GM23248 (cell line): ENCODE measurements at regions not wholly inside any gene's neighbourhood (a gene's known extent, or its start where the extent isn't known, plus 50 kb on each side); places are given as distances from the start of the nearest gene placed in this dataset.
A peak's percentile ranks its signal among the peaks of the same experiment; 100 is the strongest.

Source experiments
- DNase-seq: peaks from one replicate; pipeline ENCODE4 v3.0.0-alpha.2; 2015
- H2AFZ ChIP-seq: fragments of 200-600 bp; sonication (generic); 2 replicates; pipeline ENCODE4 v1.6.1; 2016; ENCODE audit warnings: antibody characterized with exemption
- H3F3A ChIP-seq: fragments of 200-600 bp; sonication (generic); 2 replicates; pipeline ENCODE4 v1.6.1; 2016; ENCODE audit warnings: mild to moderate bottlenecking, antibody characterized with exemption, mixed run types; ENCODE audit not compliant: insufficient read depth
- H3K27ac ChIP-seq: fragments of 200-600 bp; sonication (generic); 2 replicates; pipeline ENCODE4 v1.5.1; 2016; ENCODE audit warnings: mild to moderate bottlenecking
- H3K27me3 ChIP-seq: fragments of 200-600 bp; sonication (generic); replicated peaks from 2 replicates; pipeline ENCODE4 v1.6.1; 2016; ENCODE audit warnings: mild to moderate bottlenecking; ENCODE audit not compliant: insufficient read depth
- H3K36me3 ChIP-seq: fragments of 200-600 bp; sonication (generic); 2 replicates; pipeline ENCODE4 v1.6.1; 2016; ENCODE audit warnings: low read depth, mild to moderate bottlenecking
- H3K4me1 ChIP-seq: fragments of 200-600 bp; sonication (generic); 2 replicates; pipeline ENCODE4 v1.6.1; 2016; ENCODE audit warnings: mild to moderate bottlenecking; ENCODE audit not compliant: insufficient read depth
- H3K4me2 ChIP-seq: fragments of 200-600 bp; sonication (generic); one replicate; pipeline ENCODE4 v1.6.1; 2016; ENCODE audit warnings: mild to moderate bottlenecking; ENCODE audit not compliant: unreplicated experiment
- H3K4me3 ChIP-seq: fragments of 200-600 bp; sonication (generic); 2 replicates; pipeline ENCODE4 v1.5.1; 2016; ENCODE audit warnings: mild to moderate bottlenecking
- H3K79me2 ChIP-seq: fragments of 200-600 bp; sonication (generic); 2 replicates; pipeline ENCODE4 v1.6.1; 2016; ENCODE audit warnings: mild to moderate bottlenecking; ENCODE audit not compliant: insufficient read depth
- H3K9ac ChIP-seq: fragments of 200-600 bp; sonication (generic); 2 replicates; pipeline ENCODE4 v1.6.1; 2016; ENCODE audit warnings: mild to moderate bottlenecking
- H3K9me2 ChIP-seq: fragments of 200-600 bp; sonication (generic); 2 replicates; pipeline ENCODE4 v1.6.1; 2016; ENCODE audit warnings: mixed run types, mild to moderate bottlenecking, moderate library complexity; ENCODE audit not compliant: insufficient read depth
- H3K9me3 ChIP-seq: fragments of 200-600 bp; sonication (generic); one replicate; pipeline ENCODE4 v1.6.1; 2017; ENCODE audit warnings: low read depth
- H4K20me1 ChIP-seq: fragments of 200-600 bp; sonication (generic); 2 replicates; pipeline ENCODE4 v1.6.0; 2016; ENCODE audit not compliant: insufficient read depth
- EZH2 ChIP-seq: fragments of 200-600 bp; sonication (generic); IDR thresholded peaks from 2 replicates; pipeline ENCODE4 v1.6.1; 2018; ENCODE audit warnings: antibody characterized with exemption, mild to moderate bottlenecking; ENCODE audit not compliant: insufficient read depth, poor library complexity, severe bottlenecking
- EZH2phosphoT487 ChIP-seq: fragments of 200-600 bp; sonication (generic); IDR thresholded peaks from 2 replicates; pipeline ENCODE4 v1.6.1; 2018; ENCODE audit warnings: antibody characterized with exemption, moderate library complexity, mild to moderate bottlenecking, low read depth; ENCODE audit not compliant: insufficient read depth
- WGBS, 2 experiments: methylation state at CpG; one replicate each; pipeline ENCODE4 v1.1.6; 2015 to 2017; ENCODE audit warnings: low lambda C conversion rate in 2 of 2, low coverage in 1 of 2; ENCODE audit errors: missing lambda C conversion rate in 2 of 2; 5-methylcytosine and 5-hydroxymethylcytosine counted together
- in situ Hi-C: fragments of 300-500 bp; cut with MboI; formaldehyde crosslinking; loops from 2 replicates; pipeline ENCODE4 v1.15.0; 2020

GRCh38 chr7:131051304-131051703 is 276.4 kb upstream of the MKLN1 start:
- H3K4me2 ChIP-seq, result no peak overlapping the region

GRCh38 chr7:131052285-131052904 is 275.3 kb upstream of the MKLN1 start:
- no peak overlapping the region for H3K4me2 ChIP-seq
- H3K79me2 ChIP-seq, result peaks cover 98% of the 10 kb centered on the region
- DNase-seq, result no peak
- H3K9ac ChIP-seq, result no peak overlapping the region
- H3K9me2 ChIP-seq, result no peaks in the 10 kb centered on the region
- H4K20me1 ChIP-seq, result 0 out of 2 replicates have a peak, but pooled peaks cover 6% of the 10 kb centered on the region
- in situ Hi-C loops, result no loop called here
- H3K4me3 ChIP-seq, result no peak overlapping the region
- no peaks in the 10 kb centered on the region for H3K27me3 ChIP-seq
- no peak overlapping the region for H2AFZ ChIP-seq
- H3K4me1 ChIP-seq, result peaks cover 7% of the 10 kb centered on the region
- 77 to 83% methylated on average over 4 of the region's 4 CpGs for WGBS, 2 experiments
- no peak overlapping the region for H3K27ac ChIP-seq
- H3K9me3 ChIP-seq, result no peaks in the 10 kb centered on the region
- peaks cover 7% of the 10 kb centered on the region for H3K36me3 ChIP-seq
- TF ChIP-seq EZH2 (no peak), EZH2phosphoT487 (no peak)
- no peaks in the 10 kb centered on the region; the same call in 1 of the 2 replicates for H3F3A ChIP-seq

More at GRCh38 chr7:131051304-131051703, 276.4 kb upstream of the MKLN1 start:
- Histone ChIP-seq H2AFZ (no peak overlapping the region), H3K9me3 (no peaks in the 10 kb centered on the region), H3K9me2 (no peaks in the 10 kb centered on the region), H3K36me3 (peaks cover 7% of the 10 kb centered on the region), H3K9ac (no peak overlapping the region), H3K4me1 (peaks cover 9% of the 10 kb centered on the region), H3K79me2 (peaks cover 98% of the 10 kb centered on the region), H4K20me1 (0 out of 2 replicates have a peak, but pooled peaks cover 6% of the 10 kb centered on the region), H3K4me3 (no peak overlapping the region), H3F3A (no peaks in the 10 kb centered on the region; the same call in none of the 2 replicates), H3K27ac (no peak overlapping the region), H3K27me3 (no peaks in the 10 kb centered on the region)
- no peak for DNase-seq
- TF ChIP-seq EZH2phosphoT487, result no peak
- TF ChIP-seq EZH2, result no peak
- in situ Hi-C loops, result no loop called here
- 91 to 93% methylated on average over 2 of the region's 2 CpGs for WGBS, 2 experiments

- H3K9me2 ChIP-seq, result no peaks in the 10 kb centered on the region
- H3F3A ChIP-seq, result no peaks in the 10 kb centered on the region
- H4K20me1 ChIP-seq, result peaks cover 6% of the 10 kb centered on the region; the same call in 1 of the 2 replicates
- no peaks in the 10 kb centered on the region for H3K4me1 ChIP-seq
- H3K36me3 ChIP-seq, result no peaks in the 10 kb centered on the region
- peaks cover 93% of the 10 kb centered on the region for H3K79me2 ChIP-seq
- H3K4me2 ChIP-seq, result no peak overlapping the region
- H2AFZ ChIP-seq, result no peak overlapping the region
- 0 out of 2 replicates have a peak overlapping the region, but pooled peaks have one; percentile 3 for H3K27ac ChIP-seq
- 52 to 68% methylated on average over 2 of the region's 2 CpGs for WGBS, 2 experiments
- in situ Hi-C loops, result no loop called here
- TF ChIP-seq EZH2phosphoT487, result no peak
- no peak for TF ChIP-seq EZH2
- H3K4me3 ChIP-seq, result no peak overlapping the region
- H3K27me3 ChIP-seq, result no peaks in the 10 kb centered on the region
- peak; percentile 47 for DNase-seq
- H3K9ac ChIP-seq, result no peak overlapping the region
- no peaks in the 10 kb centered on the region for H3K9me3 ChIP-seq
These were observed 271.7 kb upstream of the MKLN1 start for GRCh38 chr7:131056007-131056406.

- peak; percentile 41 for DNase-seq
- Histone ChIP-seq H3K27me3 (no peaks in the 10 kb centered on the region), H3K79me2 (peaks cover 91% of the 10 kb centered on the region), H3K9me2 (no peaks in the 10 kb centered on the region), H3F3A (no peaks in the 10 kb centered on the region), H3K4me2 (no peak overlapping the region), H3K9ac (no peak overlapping the region; the same call in 1 of the 2 replicates), H4K20me1 (peaks cover 6% of the 10 kb centered on the region; the same call in 1 of the 2 replicates), H3K4me3 (no peak overlapping the region), H3K9me3 (no peaks in the 10 kb centered on the region), H3K36me3 (no peaks in the 10 kb centered on the region), H2AFZ (no peak overlapping the region), H3K4me1 (no peaks in the 10 kb centered on the region), H3K27ac (no peak overlapping the region)
- TF ChIP-seq EZH2, result no peak
- no peak for TF ChIP-seq EZH2phosphoT487
- in situ Hi-C loops, result no loop called here
- 25 to 27% methylated on average over 6 of the region's 6 CpGs for WGBS, 2 experiments
These were observed 270.5 kb upstream of the MKLN1 start for GRCh38 chr7:131057015-131057793.
